Skeletal muscle satellite cell (primary cell): ENCODE measurements at regions not wholly inside any gene's neighbourhood (a gene's known extent, or its start where the extent isn't known, plus 50 kb on each side); places are given as distances from the start of the nearest gene placed in this dataset.

ENCODE experiments used
- H3K27me3 ChIP-seq: 2 replicates; pipeline ENCODE4 v1.7.0; 2013; ENCODE audit warnings: low read length; ENCODE audit not compliant: control insufficient read depth, insufficient read depth
- H3K36me3 ChIP-seq: 2 replicates; pipeline ENCODE4 v1.7.0; 2013; ENCODE audit warnings: mild to moderate bottlenecking, control low read depth, low read length; ENCODE audit not compliant: insufficient read depth
- H3K4me1 ChIP-seq: 2 replicates; pipeline ENCODE4 v1.7.0; 2013; ENCODE audit warnings: low read length; ENCODE audit not compliant: control insufficient read depth, insufficient read depth
- H3K4me2 ChIP-seq: 2 replicates; pipeline ENCODE4 v1.7.0; 2013; ENCODE audit warnings: mild to moderate bottlenecking, low read length
- H3K4me3 ChIP-seq: 2 replicates; pipeline ENCODE4 v1.7.0; 2013; ENCODE audit warnings: low read length
- H3K9ac ChIP-seq: 2 replicates; pipeline ENCODE4 v1.7.0; 2013; ENCODE audit warnings: mild to moderate bottlenecking, low read depth, low read length, moderate library complexity
- H3K9me3 ChIP-seq: replicated peaks from 2 replicates; pipeline ENCODE4 v1.7.0; 2013; ENCODE audit warnings: mild to moderate bottlenecking, control low read depth, low read length

GRCh38 chr5:125413496-125414274 is 667.2 kb upstream of the ZNF608 start:
- Histone ChIP-seq H3K9me3 (no peaks in the 10 kb centered on the region), H3K36me3 (no peaks in the 10 kb centered on the region), H3K4me3 (no peak overlapping the region), H3K4me1 (peaks cover 43% of the 10 kb centered on the region), H3K27me3 (no peaks in the 10 kb centered on the region), H3K9ac (peak overlapping the region; percentile 45), H3K4me2 (no peak overlapping the region)

DNA sequence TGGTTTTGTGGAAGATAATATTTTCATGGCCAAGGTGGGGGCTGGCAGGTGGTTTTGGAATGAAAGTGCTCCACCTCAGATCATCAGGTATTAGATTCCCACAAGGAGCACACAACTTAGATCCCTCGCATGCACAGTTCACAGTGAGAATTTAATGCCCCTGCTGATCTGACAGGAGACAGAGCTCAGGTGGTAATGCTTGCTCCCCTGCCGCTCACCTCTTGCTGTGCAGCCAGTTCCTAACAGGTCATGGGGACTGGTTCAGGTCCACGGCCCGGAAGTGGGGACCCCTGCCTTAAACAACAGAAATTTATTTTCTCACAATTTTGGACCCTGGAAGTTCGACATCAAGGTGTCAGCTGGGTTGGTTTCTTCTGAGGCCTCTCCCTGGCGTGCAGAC is 668.7 kb upstream of the ZNF608 start:
- Histone ChIP-seq H3K4me2 (no peak overlapping the region), H3K4me1 (peaks cover 30% of the 10 kb centered on the region), H3K9ac (no peak overlapping the region)

GRCh38 chr5:125416055-125416454 is 669.6 kb upstream of the ZNF608 start:
- Histone ChIP-seq H3K4me2 (no peak overlapping the region), H3K4me3 (no peak overlapping the region), H3K4me1 (peaks cover 22% of the 10 kb centered on the region), H3K9ac (no peak overlapping the region), H3K9me3 (no peaks in the 10 kb centered on the region), H3K27me3 (no peaks in the 10 kb centered on the region), H3K36me3 (no peaks in the 10 kb centered on the region)

More for the DNA sequence above, 668.7 kb upstream of the ZNF608 start:
- Histone ChIP-seq H3K9me3 (no peaks in the 10 kb centered on the region), H3K27me3 (no peaks in the 10 kb centered on the region), H3K4me3 (no peak overlapping the region), H3K36me3 (no peaks in the 10 kb centered on the region)

- Histone ChIP-seq H3K4me1 (no peaks in the 10 kb centered on the region), H3K27me3 (no peaks in the 10 kb centered on the region), H3K9ac (no peak overlapping the region), H3K36me3 (no peaks in the 10 kb centered on the region), H3K4me2 (no peak overlapping the region), H3K9me3 (no peaks in the 10 kb centered on the region), H3K4me3 (no peak overlapping the region)
Observed at GRCh38 chr5:125421006-125421405, 674.6 kb upstream of the ZNF608 start.

- Histone ChIP-seq H3K4me2 (no peak overlapping the region), H3K36me3 (no peaks in the 10 kb centered on the region), H3K9me3 (no peaks in the 10 kb centered on the region), H3K4me1 (no peaks in the 10 kb centered on the region), H3K4me3 (no peak overlapping the region), H3K27me3 (no peaks in the 10 kb centered on the region), H3K9ac (no peak overlapping the region)
Observed at GRCh38 chr5:125422342-125422741, 675.9 kb upstream of the ZNF608 start.

DNA sequence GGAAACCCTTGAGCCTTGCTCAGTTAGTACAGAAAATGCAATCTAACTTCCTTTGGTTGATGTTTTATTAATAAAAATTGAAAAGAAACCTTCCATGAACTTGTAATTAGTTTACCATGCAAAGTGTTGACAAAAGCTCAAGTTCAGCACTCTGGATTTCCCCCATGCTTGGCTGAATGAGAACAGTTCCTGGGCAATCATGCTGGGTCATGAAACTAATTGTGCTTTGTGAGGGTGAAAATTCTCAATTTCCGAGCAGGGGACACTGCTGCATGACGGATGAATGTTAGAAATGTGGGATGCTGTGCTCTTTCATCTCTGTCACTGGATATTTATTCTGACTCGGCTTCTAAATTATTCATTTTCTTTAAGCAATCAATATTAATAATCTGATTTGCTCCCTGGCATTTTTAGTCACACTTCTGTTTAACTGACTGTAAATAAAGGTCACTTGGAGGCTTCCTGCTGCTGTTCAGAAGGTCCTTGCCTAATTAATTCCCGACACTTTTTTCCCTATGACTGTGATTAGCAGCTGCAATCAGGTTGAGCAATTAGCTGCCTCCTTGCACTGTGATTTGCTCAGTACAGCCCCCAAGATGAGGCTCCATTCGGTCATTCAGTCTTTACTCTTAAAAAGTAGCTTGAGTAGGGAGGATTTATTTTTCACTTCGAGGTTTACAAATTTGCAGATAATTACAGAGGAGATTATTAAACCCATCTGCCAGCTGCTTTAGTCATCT is 678.1 kb upstream of the ZNF608 start:
- no peaks in the 10 kb centered on the region for H3K27me3 ChIP-seq
- no peaks in the 10 kb centered on the region for H3K4me1 ChIP-seq
- H3K9ac ChIP-seq, result no peak overlapping the region
- no peaks in the 10 kb centered on the region for H3K36me3 ChIP-seq
- no peak overlapping the region for H3K4me2 ChIP-seq
- no peaks in the 10 kb centered on the region for H3K9me3 ChIP-seq
- no peak overlapping the region for H3K4me3 ChIP-seq

DNA sequence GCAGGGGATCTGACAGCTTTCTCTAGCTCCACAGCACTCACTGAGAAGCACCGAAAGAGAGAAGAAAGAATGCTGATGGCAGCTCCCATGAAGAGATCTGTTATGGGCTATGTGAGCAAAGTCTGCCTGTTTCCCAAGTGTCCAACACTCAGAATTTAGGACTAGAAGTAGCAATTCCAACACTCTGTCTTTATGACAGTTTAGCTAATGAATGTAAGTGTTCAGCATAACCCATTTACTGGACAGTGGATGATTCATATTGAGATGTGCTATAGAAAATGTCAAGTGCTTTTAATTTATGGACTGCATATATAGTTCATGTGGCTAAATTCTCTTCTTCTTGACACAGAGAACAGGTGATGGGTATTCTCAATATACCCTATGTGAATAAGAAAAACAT is 683.1 kb upstream of the ZNF608 start:
- Histone ChIP-seq H3K4me2 (no peak overlapping the region), H3K4me1 (no peaks in the 10 kb centered on the region), H3K27me3 (no peaks in the 10 kb centered on the region), H3K9ac (no peak overlapping the region), H3K4me3 (no peak overlapping the region), H3K9me3 (no peaks in the 10 kb centered on the region), H3K36me3 (no peaks in the 10 kb centered on the region)

GRCh38 chr5:125433457-125433856 is 687.0 kb upstream of the ZNF608 start:
- Histone ChIP-seq H3K4me2 (no peak overlapping the region), H3K27me3 (no peaks in the 10 kb centered on the region), H3K9ac (no peak overlapping the region), H3K36me3 (no peaks in the 10 kb centered on the region), H3K4me3 (no peak overlapping the region), H3K4me1 (no peaks in the 10 kb centered on the region), H3K9me3 (no peaks in the 10 kb centered on the region)

GRCh38 chr5:125439243-125439642 is 692.8 kb upstream of the ZNF608 start:
- Histone ChIP-seq H3K9ac (no peak overlapping the region), H3K27me3 (no peaks in the 10 kb centered on the region), H3K9me3 (no peaks in the 10 kb centered on the region), H3K4me2 (no peak overlapping the region), H3K36me3 (no peaks in the 10 kb centered on the region), H3K4me3 (no peak overlapping the region), H3K4me1 (no peaks in the 10 kb centered on the region)

DNA sequence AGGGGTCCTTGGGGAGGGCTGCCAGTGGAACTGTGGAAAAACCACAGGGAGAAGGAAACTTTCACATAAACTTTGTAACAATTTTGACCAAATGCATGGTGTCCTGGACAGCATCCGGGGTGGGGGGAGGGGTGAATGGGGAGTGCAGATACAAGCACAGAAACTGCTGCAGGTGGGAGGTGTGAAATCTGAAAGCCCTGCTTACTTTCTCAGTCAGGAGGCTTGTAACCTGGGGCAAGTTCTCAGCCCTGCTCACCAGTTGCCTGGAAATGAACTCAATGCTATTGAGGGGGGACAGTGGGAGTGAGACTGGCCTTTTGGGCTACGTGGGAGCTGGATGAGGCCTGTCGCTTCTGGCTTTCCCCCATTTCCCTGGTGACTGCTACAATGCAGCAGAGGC is 694.5 kb upstream of the ZNF608 start:
- no peak overlapping the region for H3K4me3 ChIP-seq
- no peak overlapping the region for H3K9ac ChIP-seq
- no peaks in the 10 kb centered on the region for H3K9me3 ChIP-seq
- H3K27me3 ChIP-seq, result no peaks in the 10 kb centered on the region
- no peak overlapping the region for H3K4me2 ChIP-seq
- H3K4me1 ChIP-seq, result no peaks in the 10 kb centered on the region
- no peaks in the 10 kb centered on the region for H3K36me3 ChIP-seq

DNA sequence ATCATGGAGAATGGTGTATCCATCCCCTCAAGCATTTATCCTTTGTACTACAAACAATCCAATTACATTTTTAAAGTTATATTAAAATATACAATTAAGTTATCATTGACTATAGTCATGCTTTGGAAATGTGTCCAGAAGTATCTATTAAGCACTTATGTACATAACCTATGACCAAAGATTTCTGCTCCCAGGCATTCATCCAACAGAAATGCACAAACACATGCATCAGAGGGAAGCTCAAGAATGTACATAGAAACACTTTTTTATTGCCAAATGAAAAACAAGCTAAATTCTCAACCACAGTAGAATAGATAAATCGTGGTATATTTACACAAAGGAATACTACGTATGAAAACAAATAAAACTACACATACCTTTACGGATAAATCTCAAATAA is 700.5 kb upstream of the ZNF608 start:
- peaks cover 4% of the 10 kb centered on the region for H3K4me1 ChIP-seq
- H3K4me2 ChIP-seq, result no peak overlapping the region
- no peak overlapping the region for H3K9ac ChIP-seq
- H3K9me3 ChIP-seq, result no peaks in the 10 kb centered on the region
- no peaks in the 10 kb centered on the region for H3K27me3 ChIP-seq
- H3K36me3 ChIP-seq, result no peaks in the 10 kb centered on the region
- no peak overlapping the region for H3K4me3 ChIP-seq

GRCh38 chr5:125450771-125451170 is 704.3 kb upstream of the ZNF608 start:
- H3K4me1 ChIP-seq, result peaks cover 4% of the 10 kb centered on the region
- H3K4me3 ChIP-seq, result no peak overlapping the region
- H3K36me3 ChIP-seq, result no peaks in the 10 kb centered on the region
- no peak overlapping the region for H3K4me2 ChIP-seq
- no peak overlapping the region for H3K9ac ChIP-seq
- H3K27me3 ChIP-seq, result no peaks in the 10 kb centered on the region
- H3K9me3 ChIP-seq, result no peaks in the 10 kb centered on the region
